Left ventricle myocardium superior (tissue), 1 donor: ENCODE measurements at regions not wholly inside any gene's neighbourhood (a gene's known extent, or its start where the extent isn't known, plus 50 kb on each side); places are given as distances from the start of the nearest gene placed in this dataset.

Experiments used
- ATAC-seq: fragments of 200-7000 bp; cut with Tn5 transposase; one replicate; pipeline ENCODE4 v1.9.1; 2020; ENCODE audit warnings: mild to moderate bottlenecking, moderate library complexity
- DNase-seq: peaks from one replicate; pipeline ENCODE4 v3.0.0-alpha.2; 2020
- intact Hi-C: fragments of 100-400 bp; cut with micrococcal nuclease; formaldehyde crosslinking; loops from one replicate; pipeline ENCODE4 v1.11.0; 2022
- donor health status: DM: no; HTN: yes; CAD: no; lungs with severe emphysema.

- no peak for DNase-seq
- intact Hi-C loops = no loop called here
- ATAC-seq = no peak
Observed at GRCh38 chr9:14479163-14479560, 165.2 kb upstream of the NFIB start.

- intact Hi-C loops = no loop called here
- DNase-seq = no peak
- no peak for ATAC-seq
Observed at GRCh38 chr9:14478175-14479162, 164.5 kb upstream of the NFIB start.

GRCh38 chr9:14471041-14471440 is 157.1 kb upstream of the NFIB start:
- no peak for DNase-seq
- intact Hi-C loops = no loop called here
- no peak for ATAC-seq

- intact Hi-C loops = loop anchor here (10.0 kb wide), 1 partner anchor 187 kb away; no protein-coding TSS in a partner anchor
- no peak for ATAC-seq
- DNase-seq = no peak
Observed at GRCh38 chr9:14467675-14468374, 153.9 kb upstream of the NFIB start.

- intact Hi-C loops = loop anchor here (10.0 kb wide), 1 partner anchor 188 kb away; no protein-coding TSS in a partner anchor
- ATAC-seq = no peak
Observed at GRCh38 chr9:14466828-14467227, 152.9 kb upstream of the NFIB start.

GRCh38 chr9:14466429-14466818 is 152.5 kb upstream of the NFIB start:
- intact Hi-C loops = loop anchor here (10.0 kb wide), 1 partner anchor 188 kb away; no protein-coding TSS in a partner anchor
- ATAC-seq (no peak), DNase-seq (no peak)

More at GRCh38 chr9:14466828-14467227, 152.9 kb upstream of the NFIB start:
- no peak for DNase-seq

GRCh38 chr9:14462950-14463349 is 149.0 kb upstream of the NFIB start:
- ATAC-seq (no peak), DNase-seq (no peak)
- intact Hi-C loops = loop anchor here (10.0 kb wide), 1 partner anchor 192 kb away; no protein-coding TSS in a partner anchor

GRCh38 chr9:14455243-14455642 is 141.3 kb upstream of the NFIB start:
- intact Hi-C loops = no loop called here
- ATAC-seq = no peak
- DNase-seq = no peak

- intact Hi-C loops = no loop called here
- no peak for ATAC-seq
- no peak for DNase-seq
Observed at GRCh38 chr9:14453286-14453685, 139.3 kb upstream of the NFIB start.

- DNase-seq (no peak), ATAC-seq (no peak)
- intact Hi-C loops = no loop called here
Observed at GRCh38 chr9:14452539-14452938, 138.6 kb upstream of the NFIB start.

GRCh38 chr9:14451949-14452348 is 138.0 kb upstream of the NFIB start:
- no peak for ATAC-seq
- intact Hi-C loops = no loop called here
- no peak for DNase-seq

GRCh38 chr9:14447103-14447502 is 133.2 kb upstream of the NFIB start:
- ATAC-seq = no peak
- intact Hi-C loops = no loop called here

GRCh38 chr9:14445946-14446345 is 132.0 kb upstream of the NFIB start:
- intact Hi-C loops = no loop called here
- ATAC-seq (no peak), DNase-seq (no peak)

More at GRCh38 chr9:14447103-14447502, 133.2 kb upstream of the NFIB start:
- DNase-seq = no peak

- intact Hi-C loops = no loop called here
- DNase-seq (no peak), ATAC-seq (no peak)
Observed at GRCh38 chr9:14442956-14443355, 129.0 kb upstream of the NFIB start.

- no peak for ATAC-seq
- no peak for DNase-seq
- intact Hi-C loops = no loop called here
Observed at GRCh38 chr9:14441976-14442651, 128.2 kb upstream of the NFIB start.

- intact Hi-C loops = no loop called here
- DNase-seq = no peak
- ATAC-seq = no peak
Observed at GRCh38 chr9:14441115-14441514, 127.2 kb upstream of the NFIB start.

GRCh38 chr9:14440062-14440461 is 126.1 kb upstream of the NFIB start:
- intact Hi-C loops = no loop called here
- ATAC-seq = peak; percentile 16
- no peak for DNase-seq

- ATAC-seq = no peak
- no peak for DNase-seq
- intact Hi-C loops = no loop called here
Observed at GRCh38 chr9:14439555-14439954, 125.6 kb upstream of the NFIB start.

GRCh38 chr9:14438232-14439021 is 124.5 kb upstream of the NFIB start:
- DNase-seq (no peak), ATAC-seq (no peak)
- intact Hi-C loops = no loop called here
